Panc1 (cell line): ENCODE measurements at regions not wholly inside any gene's neighbourhood (a gene's known extent, or its start where the extent isn't known, plus 50 kb on each side); places are given as distances from the start of the nearest gene placed in this dataset.

Experiments
- CTCF ChIP-seq: fragments of 450-650 bp; IDR thresholded peaks from 2 replicates; pipeline ENCODE4 v1.5.1; 2017; ENCODE audit warnings: mild to moderate bottlenecking
- SIN3A ChIP-seq: IDR thresholded peaks from 2 replicates; pipeline ENCODE4 v1.6.1; 2012; ENCODE audit warnings: low read depth, mild to moderate bottlenecking, low read length, moderate library complexity, borderline replicate concordance; ENCODE audit not compliant: insufficient read depth
- TCF7L2 ChIP-seq: IDR thresholded peaks from 2 replicates; pipeline ENCODE4 v1.6.1; 2011; ENCODE audit warnings: mild to moderate bottlenecking, low read depth, low read length, inconsistent platforms

- TF ChIP-seq CTCF (no peak), SIN3A (no peak), TCF7L2 (no peak)
These were observed 56.9 kb downstream of the RMI2 start for GRCh38 chr16:11402051-11402744.
